AG09319 (cell line): ENCODE measurements at regions not wholly inside any gene's neighbourhood (a gene's known extent, or its start where the extent isn't known, plus 50 kb on each side); places are given as distances from the start of the nearest gene placed in this dataset.
A peak's percentile ranks its signal among the peaks of the same experiment; 100 is the strongest.

ENCODE experiments used
- DNase-seq: peaks from one replicate; pipeline ENCODE4 v3.0.0-alpha.2; 2010; ENCODE audit warnings: low read depth; ENCODE audit errors: extremely low read depth
- CTCF ChIP-seq: IDR thresholded peaks from 2 replicates; pipeline ENCODE4 v1.5.1; 2011; ENCODE audit warnings: low read depth, mild to moderate bottlenecking, inconsistent platforms, low read length, moderate library complexity

GRCh38 chr9:86754581-86755560, 192.4 kb downstream of the GAS1 start:
- DNase-seq, result no peak
- no peak for TF ChIP-seq CTCF

GRCh38 chr9:86753836-86754235, 193.5 kb downstream of the GAS1 start:
- no peak for DNase-seq
- no peak for TF ChIP-seq CTCF

GRCh38 chr9:86752733-86753132, 194.6 kb downstream of the GAS1 start:
- DNase-seq, result no peak
- no peak for TF ChIP-seq CTCF

- TF ChIP-seq CTCF, result no peak
- no peak for DNase-seq
Observed at GRCh38 chr9:86751956-86752355, 195.3 kb downstream of the GAS1 start.

- no peak for TF ChIP-seq CTCF
- DNase-seq, result no peak
Observed at GRCh38 chr9:86751207-86751606, 196.1 kb downstream of the GAS1 start.

- peak; percentile 85 for DNase-seq
- no peak for TF ChIP-seq CTCF
Observed at GRCh38 chr9:86749894-86750255, 197.4 kb downstream of the GAS1 start.

GRCh38 chr9:86749161-86749893, 198.0 kb downstream of the GAS1 start:
- DNase-seq, result no peak

More at GRCh38 chr9:86749161-86749893, 198.0 kb downstream of the GAS1 start:
- TF ChIP-seq CTCF, result no peak
